ENCODE measurements at regions not wholly inside any gene's neighbourhood (a gene's known extent, or its start where the extent isn't known, plus 50 kb on each side); places are given as distances from the start of the nearest gene placed in this dataset.

GRCh38 chr21:28068455-28069358 is 924.0 kb downstream of the LTN1 start:
- TF ChIP-seq CTCF (IDR thresholded peaks at IDR 0.05) = no peak
- no peak for TF ChIP-seq REST (IDR thresholded peaks at IDR 0.05; ENCODE audit: insufficient read depth in 1 of 2, low read depth in 2 of 2, low read length in 1 of 2)
- TF ChIP-seq POLR2AphosphoS5 (IDR thresholded peaks at IDR 0.05; ENCODE audit: low read depth, low read length) = no peak
- no peak for TF ChIP-seq SIN3A (IDR thresholded peaks at IDR 0.05; ENCODE audit: borderline replicate concordance, insufficient read depth, low read depth, low read length)
- TF ChIP-seq TCF7L2 (IDR thresholded peaks at IDR 0.05; ENCODE audit: low read depth, low read length) = no peak
